PC-9 (cell line): ENCODE measurements at regions not wholly inside any gene's neighbourhood (a gene's known extent, or its start where the extent isn't known, plus 50 kb on each side); places are given as distances from the start of the nearest gene placed in this dataset.

Experiments
- BruUV-seq: library from RNA; stranded (reverse); fragments of 400-500 nt; replicated peaks from 2 replicates; lab custom pipeline; 2021; lab: Mats Ljungman, UMichigan
- CTCF ChIA-PET: fragments of 300-600 bp; sonication (Branson Sonifier 250); formaldehyde crosslinking; loops from one replicate; lab custom pipeline; 2022; ENCODE audit warnings: antibody characterized with exemption; lab: Charles Lee
- POLR2A ChIA-PET: fragments of 300-600 bp; sonication (Branson Sonifier 250); formaldehyde crosslinking; loops from one replicate; lab custom pipeline; 2022; ENCODE audit warnings: antibody characterized with exemption; ENCODE audit not compliant: unreplicated experiment; lab: Charles Lee
- DNase-seq, 2 experiments: peaks; one replicate each; pipeline versions ENCODE4 v3.0.0 to v3.0.0-alpha.2; 2015 to 2022; ENCODE audit warnings: mixed read lengths in 1 of 2
- H2AFZ ChIP-seq: fragments of 200-600 bp; sonication (generic); 2 replicates; pipeline ENCODE4 v1.8.1; 2017; ENCODE audit warnings: antibody characterized with exemption
- H3F3A ChIP-seq: fragments of 200-600 bp; sonication (generic); 2 replicates; pipeline ENCODE4 v1.8.1; 2017; ENCODE audit warnings: antibody characterized with exemption, mild to moderate bottlenecking, low read depth; ENCODE audit not compliant: insufficient read depth
- H3K27ac ChIP-seq: fragments of 200-600 bp; sonication (generic); 2 replicates; pipeline ENCODE4 v1.6.1; 2016; ENCODE audit warnings: mixed run types
- H3K27me3 ChIP-seq: fragments of 200-600 bp; sonication (generic); 2 replicates; pipeline ENCODE4 v1.6.1; 2016; ENCODE audit warnings: low read depth, mixed run types; ENCODE audit not compliant: insufficient read depth
- H3K36me3 ChIP-seq: fragments of 200-600 bp; sonication (generic); 2 replicates; pipeline ENCODE4 v1.6.1; 2016; ENCODE audit warnings: low read depth, mixed run types
- H3K4me1 ChIP-seq: fragments of 200-600 bp; sonication (generic); replicated peaks from 2 replicates; pipeline ENCODE4 v1.6.1; 2016; ENCODE audit warnings: mixed run types; ENCODE audit not compliant: insufficient read depth
- H3K4me2 ChIP-seq: fragments of 200-600 bp; sonication (generic); 2 replicates; pipeline ENCODE4 v1.6.1; 2017; ENCODE audit warnings: mixed run types
- H3K4me3 ChIP-seq: fragments of 200-600 bp; sonication (generic); 2 replicates; pipeline ENCODE4 v1.6.1; 2016; ENCODE audit warnings: mixed run types
- H3K79me2 ChIP-seq: fragments of 200-600 bp; sonication (generic); 2 replicates; pipeline ENCODE4 v1.6.1; 2017; ENCODE audit warnings: low read depth, mixed run types
- H3K9me2 ChIP-seq: fragments of 200-600 bp; sonication (generic); 2 replicates; pipeline ENCODE4 v1.8.1; 2017; ENCODE audit warnings: mild to moderate bottlenecking; ENCODE audit not compliant: insufficient read depth
- H3K9me3 ChIP-seq: fragments of 200-600 bp; sonication (generic); 2 replicates; pipeline ENCODE4 v1.8.1; 2016; ENCODE audit warnings: low read depth; ENCODE audit not compliant: insufficient read depth
- H4K20me1 ChIP-seq: fragments of 200-600 bp; sonication (generic); 2 replicates; pipeline ENCODE4 v1.8.1; 2017; ENCODE audit not compliant: insufficient read depth
- CTCF ChIP-seq: fragments of 200-600 bp; sonication (generic); conservative IDR thresholded peaks from 2 replicates; pipeline ENCODE4 v1.6.1; 2017; ENCODE audit warnings: mixed run types, antibody characterized with exemption, mild to moderate bottlenecking, moderate library complexity
- EZH2 ChIP-seq: fragments of 200-600 bp; sonication (generic); IDR thresholded peaks from 2 replicates; pipeline ENCODE4 v1.8.0; 2017; ENCODE audit warnings: antibody characterized with exemption, low read depth
- intact Hi-C: fragments of 100-400 bp; cut with micrococcal nuclease; formaldehyde crosslinking; loops from one replicate; pipeline ENCODE4 v1.10.0; 2022; ENCODE audit not compliant: unreplicated experiment

DNA sequence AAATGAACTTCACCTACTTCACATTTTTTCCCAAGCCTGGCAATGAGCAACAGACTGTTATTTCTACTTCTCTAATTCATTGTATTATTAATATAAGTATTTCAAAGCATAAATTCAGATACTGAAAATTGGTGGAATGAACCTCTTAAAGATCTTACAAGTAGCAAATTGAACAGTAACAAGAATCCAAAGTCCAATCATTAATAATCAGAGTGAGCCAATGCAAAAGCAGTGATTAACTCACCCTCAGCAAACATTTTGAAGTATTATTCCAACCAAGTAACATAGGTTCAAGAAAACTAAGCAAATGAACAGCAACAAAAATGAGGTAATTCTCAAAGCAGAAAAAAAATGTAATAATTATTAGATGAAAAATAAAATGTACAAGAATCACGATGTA lies 288.1 kb upstream of the ZC3H15 start:
- intact Hi-C loops: no loop called here
- POLR2A ChIA-PET: no interaction called here
- CTCF ChIA-PET: no interaction called here
- no peak for TF ChIP-seq EZH2
- no peak for TF ChIP-seq CTCF
- Histone ChIP-seq H2AFZ (no peak overlapping the region), H3K27ac (no peak overlapping the region), H3K27me3 (no peaks in the 10 kb centered on the region), H3K36me3 (no peaks in the 10 kb centered on the region), H3K4me2 (no peak overlapping the region), H4K20me1 (no peaks in the 10 kb centered on the region), H3K4me3 (no peak overlapping the region), H3F3A (no peaks in the 10 kb centered on the region), H3K79me2 (no peaks in the 10 kb centered on the region), H3K9me3 (no peaks in the 10 kb centered on the region), H3K9me2 (no peaks in the 10 kb centered on the region), H3K4me1 (no peaks in the 10 kb centered on the region)
- no peak for DNase-seq
- BruUV-seq: no TSS peak

DNA sequence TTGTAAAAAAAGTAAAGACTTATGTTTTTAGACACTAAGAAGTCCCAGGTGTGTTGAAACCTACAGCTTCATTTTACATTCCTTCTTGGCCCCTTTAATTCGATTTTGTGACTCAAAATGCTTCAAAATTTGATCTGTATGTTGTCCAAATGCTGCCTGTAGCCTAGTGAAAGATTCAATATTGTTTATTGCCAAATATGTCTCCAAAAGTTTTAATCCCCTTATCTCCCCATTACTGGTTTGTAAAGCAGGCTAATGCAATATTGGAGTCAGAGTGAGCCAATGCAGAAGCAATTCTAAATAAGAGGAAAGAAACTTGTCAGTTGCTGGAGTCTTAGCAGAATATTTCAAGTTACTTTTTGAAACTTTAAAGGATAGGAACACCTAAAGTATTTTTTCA lies 287.0 kb upstream of the ZC3H15 start:
- DNase-seq: no peak
- intact Hi-C loops: no loop called here
- H3K9me3 ChIP-seq: no peaks in the 10 kb centered on the region
- POLR2A ChIA-PET: no interaction called here
- no peak overlapping the region for H3K27ac ChIP-seq
- no peak overlapping the region for H3K4me2 ChIP-seq
- H3K36me3 ChIP-seq: no peaks in the 10 kb centered on the region
- TF ChIP-seq EZH2: no peak
- no peak for TF ChIP-seq CTCF
- no peak overlapping the region for H2AFZ ChIP-seq
- H3K4me1 ChIP-seq: no peaks in the 10 kb centered on the region
- H3F3A ChIP-seq: no peaks in the 10 kb centered on the region
- H3K9me2 ChIP-seq: no peaks in the 10 kb centered on the region
- BruUV-seq: no TSS peak
- no peaks in the 10 kb centered on the region for H3K79me2 ChIP-seq
- CTCF ChIA-PET: no interaction called here
- no peak overlapping the region for H3K4me3 ChIP-seq
- H3K27me3 ChIP-seq: no peaks in the 10 kb centered on the region
- H4K20me1 ChIP-seq: no peaks in the 10 kb centered on the region

GRCh38 chr2:186201371-186201770 lies 284.7 kb upstream of the ZC3H15 start:
- Histone ChIP-seq H3K27ac (no peak overlapping the region), H3K79me2 (no peaks in the 10 kb centered on the region), H3K4me3 (no peak overlapping the region), H3K4me1 (no peaks in the 10 kb centered on the region), H3K27me3 (no peaks in the 10 kb centered on the region), H3K9me2 (no peaks in the 10 kb centered on the region), H3K4me2 (no peak overlapping the region), H3K36me3 (no peaks in the 10 kb centered on the region), H3F3A (no peaks in the 10 kb centered on the region), H2AFZ (no peak overlapping the region), H4K20me1 (no peaks in the 10 kb centered on the region), H3K9me3 (no peaks in the 10 kb centered on the region)
- CTCF ChIA-PET: no interaction called here
- BruUV-seq: no TSS peak
- intact Hi-C loops: no loop called here
- TF ChIP-seq CTCF: no peak
- TF ChIP-seq EZH2: no peak
- POLR2A ChIA-PET: no interaction called here
- DNase-seq: no peak
